ENCODE measurements at regions not wholly inside any gene's neighbourhood (a gene's known extent, or its start where the extent isn't known, plus 50 kb on each side); places are given as distances from the start of the nearest gene placed in this dataset.

DNA sequence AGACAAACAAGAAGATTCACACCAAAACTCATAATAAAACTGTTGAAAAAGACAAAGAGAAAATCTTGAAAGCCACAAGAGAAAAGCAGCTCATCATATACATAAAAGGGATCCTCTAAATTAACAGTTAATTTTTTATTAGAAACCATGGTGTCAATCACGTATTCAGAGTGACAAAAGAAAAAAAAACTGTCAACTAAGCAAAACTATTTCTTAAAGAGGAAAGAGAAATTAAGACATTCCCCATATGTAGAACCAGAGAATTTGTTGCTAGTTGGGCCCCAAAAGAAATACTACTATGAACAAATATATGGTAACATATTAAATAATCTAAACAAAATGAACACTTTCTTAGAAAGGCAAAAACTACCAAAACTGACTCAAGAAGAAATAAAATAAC, 74.3 kb upstream of the TENT5A start:
- H3K9me3 Mint-ChIP-seq = peaks cover 1% of the 10 kb centered on the region
- no peaks in the 10 kb centered on the region for H3K36me3 Mint-ChIP-seq (ENCODE audit: low read depth)
- intact Hi-C loops (cut with micrococcal nuclease) = loop anchor here (1.0 kb wide), 1 partner anchor 16 kb away; no protein-coding TSS in a partner anchor
- peaks cover 4% of the 10 kb centered on the region for H3K27me3 Mint-ChIP-seq (ENCODE audit: low read depth)
- no peaks in the 10 kb centered on the region for H3K4me1 Mint-ChIP-seq (ENCODE audit: low read depth)
- DNase-seq = no peak
- CTCF ChIA-PET = no interaction called here
- no peak overlapping the region for H3K4me3 Mint-ChIP-seq
- H3K27ac Mint-ChIP-seq = no peak overlapping the region

DNA sequence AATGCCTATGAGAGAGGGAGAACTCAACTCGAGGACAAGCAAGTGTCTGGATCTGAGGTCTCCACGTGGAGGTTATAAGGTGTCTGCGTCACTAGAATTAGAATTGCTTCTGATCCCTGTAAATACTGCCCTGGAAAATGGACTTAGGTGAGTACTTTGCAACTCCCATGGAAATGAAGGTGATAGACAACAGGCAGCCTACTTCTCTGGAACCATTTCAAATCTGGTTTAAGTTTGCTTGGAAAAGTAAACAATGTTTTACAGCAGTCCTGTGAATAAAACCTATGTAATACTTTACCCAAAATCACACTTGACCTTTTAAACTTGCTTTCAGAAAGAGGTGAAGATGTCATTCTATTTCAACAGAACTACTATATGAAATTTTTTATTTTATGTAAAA, 70.1 kb upstream of the TENT5A start:
- Mint-ChIP-seq H3K27ac (no peak overlapping the region), H3K27me3 (ENCODE audit: low read depth) (peaks cover 6% of the 10 kb centered on the region), H3K9me3 (peaks cover 1% of the 10 kb centered on the region), H3K36me3 (ENCODE audit: low read depth) (no peaks in the 10 kb centered on the region), H3K4me3 (no peak overlapping the region), H3K4me1 (ENCODE audit: low read depth) (no peaks in the 10 kb centered on the region)
- CTCF ChIA-PET = no interaction called here
- intact Hi-C loops (cut with micrococcal nuclease) = no loop called here
- DNase-seq = no peak

DNA sequence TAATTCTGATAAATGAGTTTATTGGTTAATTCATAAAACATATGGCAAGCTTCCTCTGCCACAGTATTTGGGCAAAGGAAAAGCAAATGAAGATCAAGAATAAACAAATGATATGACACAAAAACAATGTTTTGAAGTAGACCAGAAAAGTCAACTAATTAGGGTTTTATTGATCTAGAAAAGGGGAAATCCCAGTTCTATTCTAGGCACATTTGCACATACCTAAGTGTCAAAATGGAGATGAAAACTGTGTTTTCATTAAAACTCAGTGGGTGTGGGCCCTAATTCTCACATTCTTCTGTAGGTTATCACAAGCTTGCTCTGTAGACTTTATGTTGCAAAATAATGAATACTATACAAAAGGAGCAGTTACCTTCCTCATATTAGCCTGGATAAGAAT, 69.0 kb upstream of the TENT5A start:
- peaks cover 1% of the 10 kb centered on the region for H3K9me3 Mint-ChIP-seq
- H3K27me3 Mint-ChIP-seq (ENCODE audit: low read depth) = peaks cover 6% of the 10 kb centered on the region
- no peak overlapping the region for H3K27ac Mint-ChIP-seq
- DNase-seq = no peak
- no peaks in the 10 kb centered on the region for H3K36me3 Mint-ChIP-seq (ENCODE audit: low read depth)
- no peak overlapping the region for H3K4me3 Mint-ChIP-seq
- H3K4me1 Mint-ChIP-seq (ENCODE audit: low read depth) = no peaks in the 10 kb centered on the region
- CTCF ChIA-PET = no interaction called here
- intact Hi-C loops (cut with micrococcal nuclease) = no loop called here

DNA sequence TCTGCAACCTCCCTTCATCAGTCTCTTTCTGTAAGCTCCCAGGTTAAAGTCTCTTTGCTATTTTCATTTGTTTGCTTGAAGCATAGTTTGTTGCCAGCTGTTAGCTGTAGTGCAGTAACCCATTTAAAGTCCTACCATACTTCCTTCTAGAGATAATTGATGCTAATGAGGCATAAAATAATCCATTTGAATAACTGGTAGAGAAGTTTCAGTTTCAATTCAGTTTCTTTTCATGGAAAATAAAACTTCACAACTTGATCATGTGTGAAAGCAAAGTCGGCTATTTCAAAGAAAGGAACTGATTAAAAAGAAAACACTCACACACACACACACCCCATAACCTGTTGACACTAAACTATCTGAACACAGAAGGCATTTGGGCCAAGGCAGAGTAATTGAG, 68.5 kb upstream of the TENT5A start:
- Mint-ChIP-seq H3K4me1 (ENCODE audit: low read depth) (no peaks in the 10 kb centered on the region), H3K27me3 (ENCODE audit: low read depth) (peaks cover 6% of the 10 kb centered on the region), H3K36me3 (ENCODE audit: low read depth) (no peaks in the 10 kb centered on the region), H3K9me3 (no peaks in the 10 kb centered on the region), H3K4me3 (no peak overlapping the region), H3K27ac (no peak overlapping the region)
- intact Hi-C loops (cut with micrococcal nuclease) = no loop called here
- no peak for DNase-seq
- CTCF ChIA-PET = no interaction called here

DNA sequence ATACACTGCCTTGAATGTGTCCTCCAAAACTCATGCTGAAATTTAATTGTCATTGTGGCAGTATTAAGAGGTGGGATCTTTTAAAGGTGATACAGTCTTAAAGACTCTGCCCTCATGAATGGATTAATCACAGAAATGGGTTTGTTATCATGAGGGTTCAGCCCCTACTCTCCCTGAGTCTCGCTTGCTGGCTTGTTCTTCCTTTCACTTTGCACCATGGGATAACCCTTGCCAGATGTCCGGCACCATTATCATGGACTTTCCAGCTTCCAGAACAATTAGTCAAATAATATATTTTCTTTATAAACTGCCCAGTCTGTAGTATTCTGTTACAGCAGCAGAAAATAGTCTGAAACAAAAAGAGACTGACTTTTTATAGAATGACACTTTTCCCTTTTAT, 67.9 kb upstream of the TENT5A start:
- Mint-ChIP-seq H3K27me3 (ENCODE audit: low read depth) (peaks cover 7% of the 10 kb centered on the region), H3K4me3 (no peak overlapping the region), H3K9me3 (no peaks in the 10 kb centered on the region), H3K4me1 (ENCODE audit: low read depth) (no peaks in the 10 kb centered on the region), H3K27ac (no peak overlapping the region), H3K36me3 (ENCODE audit: low read depth) (no peaks in the 10 kb centered on the region)
- CTCF ChIA-PET = no interaction called here
- intact Hi-C loops (cut with micrococcal nuclease) = no loop called here
- no peak for DNase-seq

DNA sequence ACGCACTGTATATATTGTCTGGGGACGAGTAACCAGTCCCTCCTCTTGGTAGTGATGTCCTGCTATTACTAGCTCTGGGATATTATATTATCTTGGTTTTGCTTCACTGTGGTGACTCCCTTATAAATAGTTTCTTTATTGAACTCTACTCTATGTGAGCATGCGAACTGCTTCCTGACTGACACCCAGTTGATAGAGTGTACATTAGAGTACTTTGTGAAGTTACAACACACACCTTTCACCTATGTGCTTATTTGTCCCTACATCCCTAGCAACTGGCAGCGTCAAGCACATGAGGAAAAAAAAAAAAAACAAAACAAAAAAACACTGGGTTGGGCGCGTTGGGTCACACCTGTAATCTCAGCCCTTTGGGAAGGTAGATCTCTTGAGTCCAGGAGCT, 67.3 kb upstream of the TENT5A start:
- intact Hi-C loops (cut with micrococcal nuclease) = no loop called here
- no peaks in the 10 kb centered on the region for H3K9me3 Mint-ChIP-seq
- H3K27ac Mint-ChIP-seq = no peak overlapping the region
- CTCF ChIA-PET = no interaction called here
- no peaks in the 10 kb centered on the region for H3K36me3 Mint-ChIP-seq (ENCODE audit: low read depth)
- peaks cover 7% of the 10 kb centered on the region for H3K27me3 Mint-ChIP-seq (ENCODE audit: low read depth)
- H3K4me1 Mint-ChIP-seq (ENCODE audit: low read depth) = no peaks in the 10 kb centered on the region
- DNase-seq = no peak
- H3K4me3 Mint-ChIP-seq = no peak overlapping the region

DNA sequence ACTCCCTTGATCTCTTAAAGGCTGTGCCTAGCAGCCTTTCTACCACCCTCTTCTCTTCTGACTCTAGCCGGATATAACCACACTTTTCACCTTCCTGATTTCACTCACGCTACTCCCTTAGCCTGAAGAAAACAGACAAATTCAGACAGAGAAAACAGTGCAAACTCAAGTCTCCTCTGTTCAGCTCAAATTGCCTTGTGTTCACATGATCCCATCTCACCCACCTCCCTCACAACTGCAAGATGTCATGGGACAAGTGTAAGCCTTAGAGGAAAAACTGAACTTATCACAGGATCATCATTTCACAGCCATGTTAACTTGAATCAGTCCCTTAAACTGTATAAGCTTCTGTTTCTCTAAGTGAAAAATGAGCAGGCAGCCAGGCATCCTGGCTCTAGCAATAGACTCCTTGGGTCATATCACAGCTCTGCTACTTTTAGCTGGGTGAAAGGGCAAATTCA, 66.5 kb upstream of the TENT5A start:
- Mint-ChIP-seq H3K4me3 (no peak overlapping the region), H3K9me3 (no peaks in the 10 kb centered on the region), H3K36me3 (ENCODE audit: low read depth) (no peaks in the 10 kb centered on the region), H3K27me3 (ENCODE audit: low read depth) (peaks cover 12% of the 10 kb centered on the region), H3K27ac (no peak overlapping the region), H3K4me1 (ENCODE audit: low read depth) (no peaks in the 10 kb centered on the region)
- intact Hi-C loops (cut with micrococcal nuclease) = no loop called here
- no peak for DNase-seq
- CTCF ChIA-PET = no interaction called here

DNA sequence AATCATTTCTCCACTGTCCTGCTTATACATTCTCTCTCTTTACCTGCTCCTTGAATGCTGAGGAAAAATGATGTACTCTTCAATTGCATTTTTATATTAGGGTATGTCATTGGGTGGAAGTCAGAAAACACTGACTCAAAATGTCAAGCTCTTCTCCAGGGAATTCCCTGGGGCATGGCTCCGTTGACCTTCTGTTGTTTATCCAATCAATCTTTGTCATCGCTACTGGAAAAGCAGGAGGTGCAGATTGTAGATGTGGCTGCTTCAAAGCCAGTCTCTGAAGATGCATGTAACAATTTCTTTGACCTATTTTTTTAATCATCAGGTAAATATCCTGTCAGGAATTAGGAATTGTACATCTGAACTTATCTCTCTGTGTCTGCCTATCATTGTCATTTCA, 63.9 kb upstream of the TENT5A start:
- intact Hi-C loops (cut with micrococcal nuclease) = no loop called here

DNA sequence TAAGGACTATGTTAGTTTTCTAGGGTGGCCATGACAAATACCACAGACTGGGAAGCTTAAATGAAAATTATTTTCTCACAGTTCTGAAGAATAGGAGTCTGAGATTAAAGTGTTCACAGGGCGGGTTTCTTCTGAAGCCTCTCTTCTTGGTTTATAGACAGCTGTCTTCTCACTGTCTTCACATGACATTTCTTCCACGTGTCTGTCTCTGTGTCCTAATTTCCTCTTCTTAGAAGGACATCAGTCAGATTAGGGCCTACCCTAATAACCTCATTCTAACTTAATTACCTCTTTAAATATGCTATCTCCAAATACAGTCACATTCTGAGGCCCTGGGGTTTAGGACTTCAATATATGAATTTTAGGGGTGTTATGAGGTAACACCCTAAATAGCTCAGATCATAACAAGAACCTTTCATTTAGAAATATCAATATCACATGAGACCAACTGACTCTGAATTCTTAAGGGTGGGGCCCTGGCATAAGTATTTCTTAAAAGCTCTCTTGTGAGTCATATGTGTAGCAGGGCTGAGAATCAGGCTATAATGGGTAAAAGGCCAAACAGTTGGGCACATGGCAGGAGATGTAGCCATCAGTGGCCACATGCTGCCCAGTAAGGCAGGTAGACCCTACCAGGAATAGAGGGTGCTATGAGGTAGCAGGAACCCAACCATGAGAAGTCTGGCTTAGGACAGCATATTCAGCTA, 62.0 kb upstream of the TENT5A start:
- Mint-ChIP-seq H3K9me3 (no peaks in the 10 kb centered on the region), H3K27ac (no peak overlapping the region), H3K4me3 (no peak overlapping the region), H3K27me3 (ENCODE audit: low read depth) (peaks cover 34% of the 10 kb centered on the region), H3K4me1 (ENCODE audit: low read depth) (peaks cover 4% of the 10 kb centered on the region), H3K36me3 (ENCODE audit: low read depth) (no peaks in the 10 kb centered on the region)
- DNase-seq = no peak
- intact Hi-C loops (cut with micrococcal nuclease) = no loop called here
- CTCF ChIA-PET = interaction anchor here (0.6 kb wide), 1 partner anchor 193 kb away, joined by 3 read pairs; no protein-coding TSS in a partner anchor

More for the DNA sequence above, 63.9 kb upstream of the TENT5A start:
- no peaks in the 10 kb centered on the region for H3K9me3 Mint-ChIP-seq
- H3K27ac Mint-ChIP-seq = no peak overlapping the region
- CTCF ChIA-PET = interaction anchor here (0.6 kb wide), 1 partner anchor 16 kb away, joined by 3 read pairs; no protein-coding TSS in a partner anchor
- no peak overlapping the region for H3K4me3 Mint-ChIP-seq
- H3K27me3 Mint-ChIP-seq (ENCODE audit: low read depth) = peaks cover 24% of the 10 kb centered on the region
- DNase-seq = no peak
- H3K36me3 Mint-ChIP-seq (ENCODE audit: low read depth) = no peaks in the 10 kb centered on the region
- peaks cover 4% of the 10 kb centered on the region for H3K4me1 Mint-ChIP-seq (ENCODE audit: low read depth)

DNA sequence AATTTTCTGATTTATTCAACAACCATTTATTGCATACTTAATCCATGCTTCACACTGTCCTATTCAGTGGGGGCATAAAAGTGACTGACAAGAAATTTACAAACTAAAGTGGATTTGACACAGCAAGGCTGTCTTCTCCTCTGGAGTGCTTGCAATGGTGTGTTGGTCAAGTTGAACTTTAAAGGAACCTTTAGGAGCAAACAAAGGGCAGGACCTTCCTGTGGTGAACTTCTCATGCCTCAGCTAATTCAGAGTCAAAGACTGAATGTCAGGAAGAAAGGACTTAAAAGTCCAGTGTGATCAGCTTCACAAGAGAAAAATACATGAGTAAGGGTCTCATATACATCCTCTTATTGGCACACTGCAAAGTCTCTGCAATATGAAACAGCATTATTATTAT, 60.8 kb upstream of the TENT5A start:
- Mint-ChIP-seq H3K4me3 (no peak overlapping the region), H3K9me3 (no peaks in the 10 kb centered on the region), H3K27ac (no peak overlapping the region), H3K4me1 (ENCODE audit: low read depth) (peaks cover 4% of the 10 kb centered on the region), H3K36me3 (ENCODE audit: low read depth) (no peaks in the 10 kb centered on the region), H3K27me3 (ENCODE audit: low read depth) (peaks cover 34% of the 10 kb centered on the region)
- CTCF ChIA-PET = no interaction called here
- DNase-seq = no peak
- intact Hi-C loops (cut with micrococcal nuclease) = no loop called here

DNA sequence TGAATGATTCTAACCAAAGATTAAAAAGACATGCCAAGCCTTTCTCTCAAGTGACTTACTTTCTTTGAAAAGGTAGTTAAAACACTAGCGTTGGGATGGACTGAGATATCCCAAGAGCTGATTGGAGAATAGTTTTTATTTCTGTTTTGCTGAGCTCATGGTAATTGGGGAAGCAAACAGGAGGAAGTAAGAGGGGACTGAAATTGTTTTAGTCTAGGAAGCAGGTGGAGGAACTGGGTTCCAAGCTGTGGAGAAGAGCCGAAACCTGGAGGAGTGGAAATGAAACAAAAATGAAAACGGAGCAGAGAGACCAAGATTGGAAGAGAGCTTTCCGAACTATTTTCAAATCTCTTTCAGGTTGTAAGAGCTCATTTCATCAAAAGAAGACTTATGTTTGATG, 59.9 kb upstream of the TENT5A start:
- DNase-seq = no peak
- H3K27me3 Mint-ChIP-seq (ENCODE audit: low read depth) = peaks cover 34% of the 10 kb centered on the region
- H3K4me3 Mint-ChIP-seq = no peak overlapping the region
- intact Hi-C loops (cut with micrococcal nuclease) = no loop called here
- H3K27ac Mint-ChIP-seq = no peak overlapping the region
- no peaks in the 10 kb centered on the region for H3K9me3 Mint-ChIP-seq
- H3K36me3 Mint-ChIP-seq (ENCODE audit: low read depth) = no peaks in the 10 kb centered on the region
- CTCF ChIA-PET = no interaction called here
- peaks cover 4% of the 10 kb centered on the region for H3K4me1 Mint-ChIP-seq (ENCODE audit: low read depth)

DNA sequence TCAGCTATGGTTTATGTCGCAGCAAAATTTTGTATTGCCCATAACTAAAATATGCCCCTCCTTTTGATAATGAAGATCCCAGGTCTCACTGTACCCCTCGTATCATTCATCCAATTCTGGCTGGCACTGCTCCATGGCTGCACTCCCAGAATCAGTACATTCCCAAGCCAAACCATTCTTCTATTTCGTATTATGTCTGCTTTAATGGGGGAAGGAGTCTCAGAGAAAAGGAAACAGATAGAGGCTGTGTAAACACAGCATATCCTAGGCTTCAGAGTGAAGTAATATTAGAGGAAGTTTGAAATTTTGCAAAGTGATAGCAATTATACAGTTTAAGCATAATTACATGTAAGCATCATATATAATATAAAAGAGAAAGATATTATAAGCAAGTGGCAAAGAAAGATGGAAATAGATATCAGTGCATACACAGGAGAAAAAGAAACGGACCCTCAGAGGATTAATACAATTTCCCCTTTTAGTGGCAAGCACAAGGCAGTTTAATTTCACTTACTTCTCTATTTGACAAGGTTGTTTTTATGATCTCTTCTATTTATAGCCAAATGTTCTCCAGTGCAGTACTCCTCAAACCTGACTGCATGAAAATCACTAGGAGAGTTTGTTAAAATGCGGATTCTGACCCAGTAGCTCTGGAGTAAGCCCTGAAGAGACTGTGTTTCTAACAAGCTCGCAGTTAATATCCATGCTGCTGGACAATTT, 56.5 kb upstream of the TENT5A start:
- CTCF ChIA-PET = interaction anchor here (0.7 kb wide), 1 partner anchor 1379 kb away, joined by 3 read pairs; no protein-coding TSS in a partner anchor
- H3K27me3 Mint-ChIP-seq (ENCODE audit: low read depth) = peaks cover 30% of the 10 kb centered on the region
- H3K9me3 Mint-ChIP-seq = no peaks in the 10 kb centered on the region
- intact Hi-C loops (cut with micrococcal nuclease) = no loop called here
- no peak for DNase-seq
- no peak overlapping the region for H3K27ac Mint-ChIP-seq
- H3K4me3 Mint-ChIP-seq = no peak overlapping the region
- peaks cover 4% of the 10 kb centered on the region for H3K4me1 Mint-ChIP-seq (ENCODE audit: low read depth)
- H3K36me3 Mint-ChIP-seq (ENCODE audit: low read depth) = no peaks in the 10 kb centered on the region
